ENCODE measurements at regions not wholly inside any gene's neighbourhood (a gene's known extent, or its start where the extent isn't known, plus 50 kb on each side); places are given as distances from the start of the nearest gene placed in this dataset.

DNA sequence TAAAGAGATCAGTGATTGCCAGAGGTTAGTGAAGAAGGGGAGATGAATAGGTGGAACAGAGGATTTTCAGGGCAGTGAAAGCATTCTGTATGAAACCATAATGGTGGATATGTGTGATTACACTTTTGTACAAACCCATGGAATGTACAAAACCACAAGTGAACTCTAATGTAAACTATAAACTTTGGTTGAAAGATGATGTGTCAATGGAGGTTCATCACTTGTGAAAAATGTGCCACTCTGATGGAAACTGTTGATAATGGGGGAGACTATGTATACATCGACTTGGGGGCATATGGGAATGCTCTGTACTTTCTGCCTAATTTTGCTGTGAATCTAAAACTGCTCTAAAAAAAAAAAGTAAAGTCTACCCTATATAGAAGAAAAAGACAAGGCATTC lies 68.7 kb upstream of the ARHGEF3 start:
- H3K36me3 ChIP-seq (ENCODE audit: control insufficient read depth, insufficient read depth, low read length), result no peaks in the 10 kb centered on the region
- no peak for DNase-seq (ENCODE audit: low read depth)
- POLR2A ChIA-PET, result no interaction called here

DNA sequence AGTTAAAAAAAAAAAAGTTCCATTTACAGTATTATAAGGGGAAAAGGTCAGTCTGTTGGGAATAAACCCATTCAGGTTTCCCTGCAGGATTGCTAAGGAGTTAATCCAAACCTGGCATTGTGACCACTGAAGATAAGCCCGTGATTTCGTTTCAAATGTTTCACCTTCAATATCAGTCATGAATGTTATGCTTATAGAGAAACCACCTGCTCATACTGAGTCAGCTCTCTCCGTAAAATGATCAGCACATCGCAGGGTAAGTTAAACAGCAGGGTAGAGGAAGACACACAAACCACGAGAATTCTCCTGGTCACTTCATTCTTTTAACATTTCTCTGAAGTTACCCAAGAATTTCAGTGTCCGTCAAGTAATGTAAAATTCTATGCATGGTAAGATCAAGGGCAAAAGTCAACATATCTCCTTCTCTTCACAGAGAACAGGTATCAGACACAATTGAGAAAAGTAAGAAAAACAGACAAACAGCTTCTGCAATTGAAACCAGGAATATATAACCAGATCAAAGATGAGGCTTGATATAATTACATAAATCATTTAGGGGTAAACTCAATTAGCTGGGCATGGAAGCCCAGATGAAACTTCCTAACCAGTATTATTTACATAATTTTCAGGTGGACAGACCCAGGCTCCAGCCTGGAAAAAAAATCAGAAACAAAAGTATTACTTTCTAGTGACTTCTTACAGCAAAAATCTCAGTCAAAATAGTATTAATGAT lies 67.6 kb upstream of the ARHGEF3 start:
- POLR2A ChIA-PET, result no interaction called here
- TF ChIP-seq, protein P1, sequence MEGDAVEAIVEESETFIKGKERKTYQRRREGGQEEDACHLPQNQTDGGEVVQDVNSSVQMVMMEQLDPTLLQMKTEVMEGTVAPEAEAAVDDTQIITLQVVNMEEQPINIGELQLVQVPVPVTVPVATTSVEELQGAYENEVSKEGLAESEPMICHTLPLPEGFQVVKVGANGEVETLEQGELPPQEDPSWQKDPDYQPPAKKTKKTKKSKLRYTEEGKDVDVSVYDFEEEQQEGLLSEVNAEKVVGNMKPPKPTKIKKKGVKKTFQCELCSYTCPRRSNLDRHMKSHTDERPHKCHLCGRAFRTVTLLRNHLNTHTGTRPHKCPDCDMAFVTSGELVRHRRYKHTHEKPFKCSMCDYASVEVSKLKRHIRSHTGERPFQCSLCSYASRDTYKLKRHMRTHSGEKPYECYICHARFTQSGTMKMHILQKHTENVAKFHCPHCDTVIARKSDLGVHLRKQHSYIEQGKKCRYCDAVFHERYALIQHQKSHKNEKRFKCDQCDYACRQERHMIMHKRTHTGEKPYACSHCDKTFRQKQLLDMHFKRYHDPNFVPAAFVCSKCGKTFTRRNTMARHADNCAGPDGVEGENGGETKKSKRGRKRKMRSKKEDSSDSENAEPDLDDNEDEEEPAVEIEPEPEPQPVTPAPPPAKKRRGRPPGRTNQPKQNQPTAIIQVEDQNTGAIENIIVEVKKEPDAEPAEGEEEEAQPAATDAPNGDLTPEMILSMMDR (IDR thresholded peaks at IDR 0.05; ENCODE audit: insufficient read depth, low read depth, low read length), result no peak
- no peak for DNase-seq (ENCODE audit: low read depth)
- Histone ChIP-seq H3K36me3 (ENCODE audit: control insufficient read depth, insufficient read depth, low read length) (no peaks in the 10 kb centered on the region), H3K27me3 (ENCODE audit: control insufficient read depth, insufficient read depth, low read length) (no peaks in the 10 kb centered on the region), H3K4me3 (ENCODE audit: low read depth, low read length) (no peak overlapping the region)
- CTCF ChIA-PET, result interaction anchor here (0.8 kb wide), 1 partner anchor 16 kb away, joined by 3 read pairs; no protein-coding TSS in a partner anchor

More for the DNA sequence above, 68.7 kb upstream of the ARHGEF3 start:
- TF ChIP-seq, protein P1 (IDR thresholded peaks at IDR 0.05; ENCODE audit: insufficient read depth, low read depth, low read length), result no peak
- H3K4me3 ChIP-seq (ENCODE audit: low read depth, low read length), result no peak overlapping the region
- CTCF ChIA-PET, result interaction anchor here (0.6 to 1.2 kb wide), 2 partner anchors 16 to 980 kb away, joined by 3 read pairs; no protein-coding TSS in a partner anchor
- no peaks in the 10 kb centered on the region for H3K27me3 ChIP-seq (ENCODE audit: control insufficient read depth, insufficient read depth, low read length)

DNA sequence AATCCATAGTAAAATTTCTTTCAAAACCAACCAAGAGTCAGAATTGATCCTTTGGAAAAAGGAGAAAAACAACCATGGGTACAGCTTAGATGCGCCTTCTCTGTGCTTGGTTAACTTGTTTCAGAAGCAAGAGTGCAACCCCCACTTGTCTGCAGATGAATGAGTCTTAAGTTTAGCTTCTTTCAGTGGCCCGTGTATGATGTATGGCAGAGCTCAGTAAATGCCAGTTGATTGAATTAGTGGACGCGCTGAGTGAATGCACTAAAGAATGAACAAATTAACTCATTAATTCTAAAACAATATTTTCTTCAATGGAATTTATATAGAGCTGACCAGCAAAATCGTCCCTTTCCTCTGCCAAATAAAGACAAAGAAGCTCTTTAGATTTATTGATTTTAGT lies 67.0 kb upstream of the ARHGEF3 start:
- DNase-seq (ENCODE audit: low read depth), result no peak
- Histone ChIP-seq H3K4me3 (ENCODE audit: low read depth, low read length) (no peak overlapping the region), H3K36me3 (ENCODE audit: control insufficient read depth, insufficient read depth, low read length) (no peaks in the 10 kb centered on the region), H3K27me3 (ENCODE audit: control insufficient read depth, insufficient read depth, low read length) (no peaks in the 10 kb centered on the region; the same call in 1 of the 2 replicates)
- CTCF ChIA-PET, result interaction anchor here (0.8 kb wide), 1 partner anchor 15 kb away, joined by 3 read pairs; no protein-coding TSS in a partner anchor
- TF ChIP-seq, protein P1 (IDR thresholded peaks at IDR 0.05; ENCODE audit: insufficient read depth, low read depth, low read length), result no peak
- POLR2A ChIA-PET, result no interaction called here

DNA sequence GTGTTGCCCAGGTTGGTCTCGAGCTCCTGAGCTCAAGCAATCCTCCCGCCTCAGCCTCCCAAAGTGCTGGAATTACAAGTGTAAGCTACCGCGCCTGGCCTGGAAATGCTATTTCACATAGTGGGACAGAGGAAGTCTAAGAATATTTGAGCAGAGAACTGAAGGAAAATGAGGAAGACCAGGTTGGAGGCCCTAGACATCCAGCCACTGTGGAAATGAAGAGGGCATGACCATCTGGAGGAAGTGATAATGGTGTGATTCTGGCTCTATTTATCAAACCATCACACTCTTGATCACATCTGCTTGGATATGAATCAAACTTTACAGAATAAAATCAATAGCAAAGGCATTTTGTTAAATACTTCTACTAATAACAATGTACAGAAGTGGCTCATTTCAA lies 65.9 kb upstream of the ARHGEF3 start:
- Histone ChIP-seq H3K4me3 (ENCODE audit: low read depth, low read length) (no peak overlapping the region), H3K27me3 (ENCODE audit: control insufficient read depth, insufficient read depth, low read length) (no peaks in the 10 kb centered on the region; the same call in 1 of the 2 replicates), H3K36me3 (ENCODE audit: control insufficient read depth, insufficient read depth, low read length) (no peaks in the 10 kb centered on the region)
- TF ChIP-seq, protein P1 (IDR thresholded peaks at IDR 0.05; ENCODE audit: insufficient read depth, low read depth, low read length), result no peak
- DNase-seq (ENCODE audit: low read depth), result no peak
- ChIA-PET CTCF (no interaction called here), POLR2A (no interaction called here)

DNA sequence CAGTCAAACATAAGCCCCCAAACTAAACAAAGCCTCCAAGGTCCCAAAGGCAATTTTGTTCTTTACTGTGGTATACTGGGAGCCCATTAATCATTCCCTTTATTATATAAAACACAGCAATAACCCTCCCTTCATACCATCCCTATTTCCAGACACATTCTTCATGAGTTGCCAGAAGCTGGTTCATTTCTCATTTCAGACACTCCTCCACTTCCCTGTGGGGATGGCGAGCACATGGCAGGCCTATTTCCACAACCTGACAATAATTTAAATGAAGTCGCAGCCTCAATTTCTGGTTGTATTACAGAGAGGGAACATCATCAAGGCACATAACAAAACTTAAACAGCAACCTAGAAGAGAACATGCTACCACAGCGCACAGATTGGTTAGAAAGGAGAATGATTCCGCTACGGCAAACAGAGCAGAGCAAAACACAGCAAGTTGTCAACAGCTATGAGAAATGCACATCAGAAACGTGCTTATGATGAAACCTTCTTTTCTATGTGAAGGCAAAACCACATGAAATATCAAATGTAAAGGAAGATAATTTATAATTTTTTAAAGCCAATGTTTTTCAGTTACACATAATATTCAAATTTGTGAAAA lies 63.3 kb upstream of the ARHGEF3 start:
- no peak for DNase-seq (ENCODE audit: low read depth)
- Histone ChIP-seq H3K4me3 (ENCODE audit: low read depth, low read length) (no peak overlapping the region), H3K36me3 (ENCODE audit: control insufficient read depth, insufficient read depth, low read length) (no peaks in the 10 kb centered on the region), H3K27me3 (ENCODE audit: control insufficient read depth, insufficient read depth, low read length) (no peaks in the 10 kb centered on the region; the same call in 1 of the 2 replicates)
- CTCF ChIA-PET, result no interaction called here
- TF ChIP-seq, protein P1 (IDR thresholded peaks at IDR 0.05; ENCODE audit: insufficient read depth, low read depth, low read length), result no peak
- POLR2A ChIA-PET, result no interaction called here
